Stimulated activated effector memory CD8-positive, alpha-beta T cell treated with anti-CD3 and anti-CD28 coated beads, Interleukin-12 subunit alpha, Interleukin-12 subunit beta, amount 100 ng/mL, for 72 hours (primary cell): ENCODE measurements at regions not wholly inside any gene's neighbourhood (a gene's known extent, or its start where the extent isn't known, plus 50 kb on each side); places are given as distances from the start of the nearest gene placed in this dataset.

Source experiments
- ATAC-seq: fragments of 150-1000 bp; cut with Tn5 transposase; 2 replicates; pipeline ENCODE4 v1.10.0; 2021
- DNase-seq, 2 donors: peaks; one replicate each; pipeline ENCODE4 v3.0.0; 2021 to 2022; ENCODE audit warnings: low spot score in 2 of 2
- H3K27ac Mint-ChIP-seq: one replicate; pipeline ENCODE4 v1.8.0; 2022; ENCODE audit warnings: mild to moderate bottlenecking, mixed read lengths
- H3K36me3 Mint-ChIP-seq: one replicate; pipeline ENCODE4 v1.8.0; 2022; ENCODE audit warnings: mild to moderate bottlenecking, mixed read lengths
- H3K4me1 Mint-ChIP-seq: one replicate; pipeline ENCODE4 v1.8.0; 2022; ENCODE audit warnings: mixed read lengths
- H3K4me3 Mint-ChIP-seq: one replicate; pipeline ENCODE4 v1.8.0; 2022; ENCODE audit warnings: mild to moderate bottlenecking, mixed read lengths
- H3K9me3 Mint-ChIP-seq: one replicate; pipeline ENCODE4 v1.8.0; 2022; ENCODE audit warnings: mixed read lengths

DNA sequence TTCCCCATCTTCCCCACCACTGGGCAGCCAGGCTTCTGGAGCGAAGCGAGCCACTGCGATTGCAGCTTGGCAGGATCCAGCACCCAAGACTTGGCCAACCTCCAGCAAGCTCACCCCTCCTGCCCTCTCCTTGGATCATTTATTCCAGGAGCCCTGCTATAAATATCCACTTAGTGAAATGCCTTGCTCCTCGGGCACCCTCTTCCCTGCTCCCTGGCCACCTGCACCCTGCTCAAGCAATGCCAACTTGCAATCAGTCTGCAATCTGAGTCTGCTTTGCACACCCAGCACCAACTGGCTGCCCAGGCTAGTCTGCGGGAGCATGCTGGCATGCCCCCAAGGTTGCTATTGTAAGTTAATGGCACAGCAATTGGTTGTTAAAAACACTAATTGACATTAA, 666.0 kb downstream of the MED13L start:
- H3K4me1 Mint-ChIP-seq: no peaks in the 10 kb centered on the region

DNA sequence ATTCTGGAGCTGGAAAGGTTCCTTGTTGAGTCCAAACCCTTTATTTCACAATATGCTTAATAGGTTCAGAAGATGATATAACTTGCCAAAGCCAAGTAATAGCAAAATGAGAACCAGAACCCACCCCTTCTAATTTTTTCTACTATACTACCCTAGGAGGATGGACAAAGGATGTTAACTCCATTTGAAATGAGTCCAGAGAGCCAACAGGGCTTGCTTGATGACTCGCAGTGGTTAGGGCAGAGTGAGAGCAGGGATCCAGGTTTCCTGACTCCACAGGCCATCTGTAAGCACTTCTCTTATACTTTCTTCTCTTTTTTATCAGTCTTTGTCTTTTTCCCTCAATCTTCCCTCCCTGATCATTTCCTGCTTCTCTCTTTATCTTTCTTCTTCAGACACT, 668.1 kb downstream of the MED13L start:
- Mint-ChIP-seq H3K36me3 (no peaks in the 10 kb centered on the region), H3K4me3 (no peak overlapping the region), H3K9me3 (peaks cover 6% of the 10 kb centered on the region), H3K4me1 (no peaks in the 10 kb centered on the region), H3K27ac (no peak overlapping the region)
- ATAC-seq (no peak), DNase-seq (no peak)

More for the DNA sequence above, 666.0 kb downstream of the MED13L start:
- Mint-ChIP-seq H3K36me3 (no peaks in the 10 kb centered on the region), H3K27ac (no peak overlapping the region), H3K9me3 (peaks cover 2% of the 10 kb centered on the region), H3K4me3 (no peak overlapping the region)
- ATAC-seq: no peak
- DNase-seq: no peak

DNA sequence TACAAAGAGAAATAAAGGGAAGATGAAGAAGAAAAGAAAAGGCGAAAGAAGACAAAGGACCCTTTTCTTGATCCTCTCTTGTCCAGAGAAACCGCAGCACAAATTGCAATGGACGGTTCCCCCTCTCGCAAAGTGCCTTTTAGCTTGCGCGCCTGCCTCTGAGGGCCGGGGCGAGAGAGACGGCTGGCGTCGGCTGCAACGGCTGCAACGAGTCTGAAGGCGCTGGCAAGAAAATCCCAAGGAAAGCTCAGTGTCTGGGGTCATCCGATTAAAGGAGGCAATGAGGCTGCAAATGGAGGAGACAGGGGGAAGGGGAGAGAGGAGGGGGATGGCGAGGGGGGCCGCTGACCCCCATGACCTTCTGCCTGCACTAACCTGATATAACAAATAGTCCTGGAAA, 671.5 kb downstream of the MED13L start:
- Mint-ChIP-seq H3K27ac (no peak overlapping the region), H3K9me3 (peaks cover 6% of the 10 kb centered on the region), H3K4me1 (no peaks in the 10 kb centered on the region), H3K4me3 (no peak overlapping the region), H3K36me3 (no peaks in the 10 kb centered on the region)
- no peak for ATAC-seq
- no peak for DNase-seq

DNA sequence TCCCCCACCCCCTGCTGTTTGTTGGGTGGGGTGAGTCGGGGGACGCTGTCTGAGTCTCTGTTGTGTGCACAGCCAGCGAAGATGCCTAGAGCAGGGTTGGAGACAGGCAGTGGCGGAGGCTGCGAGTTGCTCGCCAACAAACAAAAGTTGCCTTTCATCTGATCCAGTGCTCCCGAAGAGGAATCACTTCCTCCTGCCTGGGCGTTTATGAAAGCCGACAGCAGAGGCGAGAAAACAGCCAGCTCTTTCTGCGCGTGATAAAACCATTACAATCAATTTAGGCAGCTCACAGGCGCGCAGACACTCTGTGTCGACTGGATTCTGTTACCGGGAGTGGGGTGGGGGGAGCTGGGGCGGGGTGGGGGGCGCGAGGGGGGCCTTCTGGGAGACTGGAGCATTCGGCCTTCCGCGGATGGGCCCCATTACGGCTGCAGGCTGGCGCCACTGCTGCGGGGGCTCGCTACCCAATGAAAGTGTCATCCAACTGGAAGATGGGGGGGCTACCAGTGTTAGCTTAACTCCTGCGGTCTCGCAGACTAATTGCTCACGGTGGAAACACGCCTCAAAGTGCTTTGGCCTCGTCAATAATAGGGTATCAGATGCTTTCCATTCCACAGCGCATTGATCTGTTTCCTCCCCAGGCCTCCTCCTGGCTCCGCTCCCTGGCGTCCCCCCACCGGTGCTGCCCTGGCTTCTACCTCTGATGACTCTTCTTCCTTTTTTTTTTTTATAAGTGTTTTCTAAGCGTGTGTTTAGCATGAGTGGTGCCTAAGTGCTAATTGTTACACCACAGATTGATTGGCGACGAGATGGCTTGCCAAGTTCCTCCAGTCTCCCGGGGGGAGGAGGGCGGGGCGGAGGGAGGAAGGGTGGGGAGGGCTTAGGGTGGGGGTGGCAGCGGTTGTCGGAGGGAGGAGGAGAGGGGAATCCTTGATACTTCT, 678.4 kb downstream of the MED13L start:
- no peaks in the 10 kb centered on the region for H3K36me3 Mint-ChIP-seq
- no peak overlapping the region for H3K27ac Mint-ChIP-seq
- H3K9me3 Mint-ChIP-seq: peaks cover 11% of the 10 kb centered on the region
- no peak for DNase-seq
- ATAC-seq: no peak
- no peaks in the 10 kb centered on the region for H3K4me1 Mint-ChIP-seq
- no peak overlapping the region for H3K4me3 Mint-ChIP-seq

DNA sequence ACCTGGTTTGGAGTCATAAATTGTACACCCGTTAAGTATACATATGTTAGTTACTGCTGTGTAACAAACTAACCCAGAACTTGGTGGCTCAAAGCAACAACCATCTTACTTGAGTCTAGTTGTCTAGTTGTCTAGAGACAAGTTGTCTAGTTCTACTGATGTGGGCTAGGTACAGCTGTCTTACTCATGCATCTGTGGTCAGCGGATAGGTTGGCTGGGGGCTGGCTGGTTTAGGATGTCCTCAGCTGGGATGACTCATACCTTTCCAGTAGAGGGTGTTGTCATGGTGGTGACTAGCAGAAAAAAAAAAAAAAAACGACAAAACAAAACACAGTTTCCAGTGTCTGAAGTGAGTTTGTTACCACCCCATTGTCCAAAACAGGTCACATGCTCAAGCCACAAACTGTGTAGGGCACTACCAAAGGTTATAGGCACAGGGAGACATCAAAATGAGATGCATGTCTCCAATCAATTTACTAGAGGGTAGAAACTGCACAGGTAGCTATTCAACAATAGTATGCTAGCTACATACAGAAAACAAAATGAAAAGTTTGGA, 680.3 kb downstream of the MED13L start:
- Mint-ChIP-seq H3K4me1 (no peaks in the 10 kb centered on the region), H3K36me3 (no peaks in the 10 kb centered on the region), H3K4me3 (no peak overlapping the region), H3K9me3 (peaks cover 14% of the 10 kb centered on the region), H3K27ac (no peak overlapping the region)
- DNase-seq (no peak), ATAC-seq (peak; percentile 63)

DNA sequence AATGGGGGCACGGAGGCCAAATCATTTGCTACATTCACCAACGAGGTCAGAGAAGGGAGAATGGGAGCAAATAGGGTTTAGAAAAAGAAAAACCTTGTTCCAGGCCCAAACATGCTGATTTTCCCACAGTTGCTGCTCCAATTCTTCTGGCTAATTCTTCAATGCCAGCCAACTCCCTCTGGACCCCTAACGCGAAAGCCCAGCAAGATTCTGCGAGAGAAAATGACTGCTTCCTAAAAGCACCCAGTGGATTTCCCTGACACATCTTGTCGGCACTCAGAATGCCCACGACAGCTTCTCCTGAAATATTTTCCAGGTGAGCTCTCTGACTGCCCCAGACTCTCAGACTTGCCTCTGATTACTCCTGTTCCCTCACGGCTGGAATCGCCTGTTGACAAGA, 689.4 kb downstream of the MED13L start:
- Mint-ChIP-seq H3K4me3 (no peak overlapping the region), H3K9me3 (peaks cover 6% of the 10 kb centered on the region), H3K4me1 (no peaks in the 10 kb centered on the region), H3K36me3 (no peaks in the 10 kb centered on the region), H3K27ac (no peak overlapping the region)
- ATAC-seq: no peak
- no peak for DNase-seq

DNA sequence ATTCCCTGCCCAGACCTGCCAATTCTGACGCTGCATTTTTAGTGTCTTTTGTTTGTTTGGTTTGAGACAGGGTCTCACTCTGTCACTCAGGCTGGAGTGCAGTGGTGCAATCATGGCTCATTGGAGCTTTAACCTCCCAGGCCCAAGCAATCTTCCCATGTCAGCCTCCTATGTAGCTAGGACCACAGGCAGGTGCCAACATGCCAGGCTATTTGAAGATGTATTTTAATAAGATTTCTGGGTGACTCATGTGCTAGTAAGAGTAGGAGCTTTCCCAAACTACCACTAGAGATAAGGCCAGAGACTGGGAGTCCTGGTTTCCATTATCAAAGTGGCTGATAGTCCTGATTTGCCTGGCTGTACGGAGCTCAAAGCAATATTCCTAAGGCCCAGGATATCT, 693.3 kb downstream of the MED13L start:
- H3K36me3 Mint-ChIP-seq: no peaks in the 10 kb centered on the region
- DNase-seq: no peak
- no peak overlapping the region for H3K27ac Mint-ChIP-seq
- ATAC-seq: no peak
- H3K9me3 Mint-ChIP-seq: no peaks in the 10 kb centered on the region
- H3K4me3 Mint-ChIP-seq: no peak overlapping the region
- H3K4me1 Mint-ChIP-seq: no peaks in the 10 kb centered on the region

DNA sequence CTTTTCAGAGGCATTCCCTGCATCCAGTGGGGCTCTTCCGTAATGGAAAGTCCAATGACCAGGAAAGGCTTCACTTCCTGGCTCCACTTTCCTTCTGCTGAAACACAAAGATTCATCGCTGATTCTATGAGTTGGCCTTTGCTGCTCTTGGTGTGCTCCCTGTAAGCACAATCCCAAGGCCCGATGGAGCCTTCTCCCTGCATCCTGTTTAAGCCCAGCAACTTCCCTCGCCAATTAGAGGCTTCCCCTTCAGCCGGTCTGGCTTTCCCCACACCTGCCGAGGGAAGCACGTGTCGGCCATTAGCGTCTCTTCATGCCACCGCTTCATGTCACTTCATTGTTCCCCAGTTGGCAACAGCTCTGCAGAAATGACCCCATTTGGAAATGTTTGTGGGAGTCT, 693.9 kb downstream of the MED13L start:
- Mint-ChIP-seq H3K27ac (no peak overlapping the region), H3K4me1 (no peaks in the 10 kb centered on the region), H3K36me3 (no peaks in the 10 kb centered on the region), H3K9me3 (no peaks in the 10 kb centered on the region), H3K4me3 (no peak overlapping the region)
- DNase-seq (no peak), ATAC-seq (no peak)

DNA sequence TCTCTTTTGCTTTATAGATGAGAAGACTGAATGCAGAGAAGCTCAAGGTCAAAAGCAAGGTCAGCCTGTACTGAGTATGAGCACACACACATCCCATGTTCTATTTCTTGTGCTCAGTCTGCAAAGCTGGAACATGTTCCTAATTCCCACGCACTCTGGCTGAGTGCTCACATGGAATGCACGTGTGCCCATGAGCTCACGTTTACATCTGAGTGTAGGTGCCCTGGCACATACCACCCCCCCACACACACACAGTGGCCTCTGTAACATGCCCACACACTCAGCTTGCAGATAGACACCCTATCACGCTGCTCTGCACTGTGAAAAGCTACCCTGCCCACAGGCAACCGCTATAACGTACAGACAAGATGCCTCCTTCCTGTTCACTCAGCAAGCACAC, 700.1 kb downstream of the MED13L start:
- H3K36me3 Mint-ChIP-seq: no peaks in the 10 kb centered on the region
- no peak overlapping the region for H3K27ac Mint-ChIP-seq
- H3K4me3 Mint-ChIP-seq: no peak overlapping the region
- ATAC-seq (no peak), DNase-seq (no peak)
- no peaks in the 10 kb centered on the region for H3K9me3 Mint-ChIP-seq
- H3K4me1 Mint-ChIP-seq: no peaks in the 10 kb centered on the region

DNA sequence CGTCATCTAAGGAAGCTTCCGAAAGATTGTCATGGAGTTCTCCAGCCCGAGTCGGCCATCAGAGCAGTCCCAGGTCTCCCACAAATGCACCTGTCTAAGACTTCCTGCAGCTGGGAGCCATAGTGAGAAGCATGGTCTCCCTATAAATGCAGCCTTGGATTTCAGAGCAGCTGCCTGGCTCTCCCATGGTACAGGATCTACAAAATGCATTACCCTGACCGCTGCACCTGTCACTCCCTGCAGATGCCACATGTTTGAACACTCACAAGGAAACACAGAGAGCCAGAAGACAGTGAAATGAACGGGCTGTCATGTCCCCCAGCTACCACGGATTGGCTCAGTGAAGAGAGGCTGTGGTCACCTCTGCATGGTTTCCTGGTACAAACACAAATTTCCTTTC, 702.7 kb downstream of the MED13L start:
- no peak for DNase-seq
- Mint-ChIP-seq H3K36me3 (peaks cover 4% of the 10 kb centered on the region), H3K4me1 (no peaks in the 10 kb centered on the region), H3K4me3 (no peak overlapping the region), H3K27ac (no peak overlapping the region), H3K9me3 (peaks cover 5% of the 10 kb centered on the region)
- ATAC-seq: no peak

DNA sequence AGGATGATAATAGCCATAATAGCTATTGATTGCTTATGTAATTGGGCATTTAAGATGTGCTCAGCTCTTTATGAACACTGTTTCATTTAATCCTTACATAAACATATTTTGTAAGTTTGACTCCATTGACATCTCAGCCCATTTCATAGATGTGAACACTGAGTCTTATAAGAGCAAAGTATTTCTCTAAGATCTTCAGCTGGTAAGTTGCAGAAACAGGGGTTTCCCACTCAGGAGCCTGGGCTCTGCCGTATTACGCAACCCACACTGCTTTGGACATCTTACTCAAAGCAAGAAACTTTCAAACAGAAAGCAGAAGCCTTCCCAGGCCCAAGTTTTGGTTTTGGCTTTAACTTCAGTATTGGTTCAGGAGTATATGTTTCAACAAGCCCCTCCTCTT, 705.1 kb downstream of the MED13L start:
- no peak overlapping the region for H3K27ac Mint-ChIP-seq
- peaks cover 4% of the 10 kb centered on the region for H3K36me3 Mint-ChIP-seq
- peaks cover 5% of the 10 kb centered on the region for H3K9me3 Mint-ChIP-seq
- no peak overlapping the region for H3K4me3 Mint-ChIP-seq
- DNase-seq: no peak
- ATAC-seq: no peak
- no peaks in the 10 kb centered on the region for H3K4me1 Mint-ChIP-seq

DNA sequence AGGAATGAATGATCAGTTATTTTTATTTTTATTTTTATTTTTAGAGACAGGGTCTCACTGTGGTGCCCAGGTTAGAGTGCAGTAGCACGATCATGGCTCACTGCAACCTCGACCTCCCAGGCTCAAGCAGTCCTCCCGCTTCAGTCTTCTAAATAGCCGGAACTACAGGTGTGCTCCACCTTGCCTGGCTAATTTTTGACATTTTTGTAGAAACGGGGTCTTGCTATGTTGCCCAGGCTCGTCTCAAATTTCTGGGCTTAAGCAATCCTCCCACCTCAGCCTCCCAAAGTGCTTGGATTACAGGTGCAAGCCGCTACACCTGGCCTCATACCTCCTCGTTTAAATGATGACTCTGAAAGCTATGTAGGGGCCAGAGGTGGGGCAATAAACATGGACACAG, 706.0 kb downstream of the MED13L start:
- H3K4me3 Mint-ChIP-seq: no peak overlapping the region
- H3K4me1 Mint-ChIP-seq: no peaks in the 10 kb centered on the region
- DNase-seq: no peak
- no peak overlapping the region for H3K27ac Mint-ChIP-seq
- peaks cover 5% of the 10 kb centered on the region for H3K9me3 Mint-ChIP-seq
- ATAC-seq: no peak
- H3K36me3 Mint-ChIP-seq: peaks cover 4% of the 10 kb centered on the region

DNA sequence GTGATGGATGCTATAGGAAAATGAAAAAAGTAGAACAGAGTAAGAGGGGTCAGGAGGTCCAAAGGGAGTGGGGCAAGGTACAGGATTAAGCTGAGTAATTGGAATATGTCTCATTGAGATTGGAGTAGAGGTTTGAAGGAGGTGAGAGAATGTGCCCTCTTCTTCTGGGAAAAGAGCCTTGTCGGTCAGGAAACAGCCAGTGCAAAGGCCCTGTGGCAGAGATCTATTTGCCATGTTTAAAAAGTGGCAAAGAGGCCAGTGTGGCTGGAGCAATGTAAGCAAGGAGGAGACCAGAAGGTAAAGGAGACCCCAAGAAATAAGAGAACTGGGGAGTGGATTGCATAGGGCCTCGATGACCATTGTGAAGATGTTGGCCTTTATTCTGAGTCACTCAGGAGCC, 706.5 kb downstream of the MED13L start:
- peaks cover 5% of the 10 kb centered on the region for H3K9me3 Mint-ChIP-seq
- no peaks in the 10 kb centered on the region for H3K4me1 Mint-ChIP-seq
- no peak for DNase-seq
- no peak overlapping the region for H3K4me3 Mint-ChIP-seq
- no peak for ATAC-seq
- no peak overlapping the region for H3K27ac Mint-ChIP-seq
- peaks cover 4% of the 10 kb centered on the region for H3K36me3 Mint-ChIP-seq

DNA sequence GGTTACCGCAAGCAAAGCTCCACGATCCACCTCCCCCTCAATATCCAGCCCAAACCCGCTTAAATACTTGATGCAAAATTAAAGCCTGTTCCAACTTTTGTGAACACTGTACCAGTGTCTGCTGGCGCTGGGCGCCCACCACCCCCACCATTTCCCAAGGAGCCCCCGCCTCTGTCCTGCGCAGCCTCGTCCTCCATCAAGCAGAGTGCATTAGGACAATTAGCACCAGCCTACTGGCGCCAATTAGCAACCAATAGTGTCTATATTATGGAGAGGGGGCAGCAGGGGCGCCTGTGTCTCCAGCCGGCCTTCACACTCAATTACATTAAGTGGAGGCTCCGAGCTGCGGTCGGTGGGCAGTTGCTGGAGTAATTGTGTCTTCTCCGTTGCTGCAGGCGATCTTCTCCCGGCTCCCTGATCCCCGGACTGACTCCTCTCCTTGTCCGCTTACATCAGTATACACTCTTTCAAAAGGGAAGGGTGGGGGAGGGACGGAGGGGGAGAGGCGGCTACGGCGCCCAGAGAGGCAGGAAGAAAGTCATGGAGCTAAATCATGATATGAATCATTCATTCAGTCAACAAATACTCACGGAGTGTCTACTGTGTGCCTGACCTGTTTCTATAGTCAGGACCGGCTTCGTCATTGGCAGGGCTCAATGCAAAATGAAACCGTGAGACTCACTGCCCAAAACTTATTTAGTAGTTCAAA, 707.3 kb downstream of the MED13L start:
- Mint-ChIP-seq H3K4me1 (no peaks in the 10 kb centered on the region), H3K27ac (no peak overlapping the region), H3K4me3 (no peak overlapping the region), H3K9me3 (peaks cover 5% of the 10 kb centered on the region), H3K36me3 (peaks cover 4% of the 10 kb centered on the region)
- DNase-seq: no peak
- no peak for ATAC-seq

DNA sequence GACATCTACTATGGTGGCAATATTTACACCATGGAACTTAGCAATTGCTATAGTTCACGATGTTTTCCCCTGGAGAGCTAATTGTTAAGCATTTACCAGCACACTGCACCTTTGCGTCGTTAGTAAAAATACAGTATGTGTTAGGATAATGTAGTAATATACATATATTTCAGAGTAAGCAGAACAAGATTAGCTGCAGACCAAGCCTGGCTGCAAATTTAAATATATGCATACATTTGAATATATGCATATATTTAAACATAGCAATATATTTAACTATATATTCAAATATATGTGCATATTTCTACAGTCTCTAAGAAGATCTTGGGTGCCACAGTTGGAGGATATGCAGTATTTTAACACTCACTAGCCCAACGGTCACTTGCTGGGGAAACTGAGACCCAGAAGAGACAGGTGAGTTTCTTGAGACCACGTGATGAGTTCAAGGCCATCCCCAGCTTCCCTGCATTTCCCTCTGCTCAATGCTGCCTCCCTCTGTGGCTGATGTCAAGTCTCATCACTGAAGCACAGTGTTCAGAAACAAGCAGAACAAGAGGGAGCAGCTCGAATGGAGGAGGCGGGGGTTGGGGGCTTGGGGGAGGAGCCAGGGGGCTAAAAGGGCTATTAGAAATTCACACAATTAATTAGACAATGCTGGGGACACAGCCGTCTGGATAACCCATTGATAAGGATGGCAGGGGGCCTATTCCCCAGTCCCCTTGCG, 708.0 kb downstream of the MED13L start:
- ATAC-seq: no peak
- Mint-ChIP-seq H3K9me3 (peaks cover 5% of the 10 kb centered on the region), H3K36me3 (peaks cover 4% of the 10 kb centered on the region), H3K4me3 (no peak overlapping the region), H3K4me1 (no peaks in the 10 kb centered on the region), H3K27ac (no peak overlapping the region)
- no peak for DNase-seq
